Endothelial cell of umbilical vein (primary cell): ENCODE measurements at regions not wholly inside any gene's neighbourhood (a gene's known extent, or its start where the extent isn't known, plus 50 kb on each side); places are given as distances from the start of the nearest gene placed in this dataset.

Source experiments
- EZH2 ChIP-seq: IDR thresholded peaks from 2 replicates; pipeline ENCODE4 v1.6.1; 2012; ENCODE audit warnings: borderline replicate concordance, low read depth, mild to moderate bottlenecking, moderate library complexity, low read length, inconsistent platforms; ENCODE audit not compliant: severe bottlenecking
- FOS ChIP-seq: IDR thresholded peaks from 2 replicates; pipeline ENCODE4 v1.6.1; 2011; ENCODE audit warnings: mild to moderate bottlenecking, low read length, moderate library complexity, borderline replicate concordance; ENCODE audit not compliant: insufficient read depth
- TF ChIP-seq, protein P1 (sequence below), 2 donors: IDR thresholded peaks; 1 replicate in 1 of 2; 2 replicates in 1 of 2; pipeline ENCODE4 v1.5.1; 2011; ENCODE audit warnings: low read length in 2 of 2, mild to moderate bottlenecking in 2 of 2, moderate library complexity in 2 of 2, control low read depth in 1 of 2, inconsistent platforms in 1 of 2, low read depth in 1 of 2; ENCODE audit not compliant: insufficient read depth in 1 of 2; ENCODE audit errors: extremely low read depth in 1 of 2

GRCh38 chr15:93683651-93684050, 547.7 kb upstream of the MCTP2 start:
- TF ChIP-seq, protein P1, sequence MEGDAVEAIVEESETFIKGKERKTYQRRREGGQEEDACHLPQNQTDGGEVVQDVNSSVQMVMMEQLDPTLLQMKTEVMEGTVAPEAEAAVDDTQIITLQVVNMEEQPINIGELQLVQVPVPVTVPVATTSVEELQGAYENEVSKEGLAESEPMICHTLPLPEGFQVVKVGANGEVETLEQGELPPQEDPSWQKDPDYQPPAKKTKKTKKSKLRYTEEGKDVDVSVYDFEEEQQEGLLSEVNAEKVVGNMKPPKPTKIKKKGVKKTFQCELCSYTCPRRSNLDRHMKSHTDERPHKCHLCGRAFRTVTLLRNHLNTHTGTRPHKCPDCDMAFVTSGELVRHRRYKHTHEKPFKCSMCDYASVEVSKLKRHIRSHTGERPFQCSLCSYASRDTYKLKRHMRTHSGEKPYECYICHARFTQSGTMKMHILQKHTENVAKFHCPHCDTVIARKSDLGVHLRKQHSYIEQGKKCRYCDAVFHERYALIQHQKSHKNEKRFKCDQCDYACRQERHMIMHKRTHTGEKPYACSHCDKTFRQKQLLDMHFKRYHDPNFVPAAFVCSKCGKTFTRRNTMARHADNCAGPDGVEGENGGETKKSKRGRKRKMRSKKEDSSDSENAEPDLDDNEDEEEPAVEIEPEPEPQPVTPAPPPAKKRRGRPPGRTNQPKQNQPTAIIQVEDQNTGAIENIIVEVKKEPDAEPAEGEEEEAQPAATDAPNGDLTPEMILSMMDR (IDR thresholded peaks at IDR 0.05; ENCODE audit: extremely low read depth in 1 of 2, insufficient read depth in 1 of 2, low read depth in 1 of 2, low read length in 2 of 2), result no peak
- no peak for TF ChIP-seq FOS
- no peak for TF ChIP-seq EZH2
